Pancreas (tissue), 10 donors: ENCODE measurements at regions not wholly inside any gene's neighbourhood (a gene's known extent, or its start where the extent isn't known, plus 50 kb on each side); places are given as distances from the start of the nearest gene placed in this dataset.

ENCODE experiments used
- ATAC-seq, 4 donors: fragments of 200-7000 bp; cut with Tn5 transposase; one replicate each; pipeline versions ENCODE4 v1.8.0 to v1.9.1; 2020; ENCODE audit warnings: mild to moderate bottlenecking in 4 of 4, moderate library complexity in 4 of 4
- DNase-seq, 6 donors: peaks; one replicate each; pipeline ENCODE4 v3.0.0-alpha.2; 2020
- FAIRE-seq: peaks from 2 replicates; lab custom pipeline; 2012; peaks lifted over from hg19 to GRCh38; lab: Jason Lieb, UNC
- H3K27ac ChIP-seq, 4 donors: fragments of 200-600 bp; sonication (generic); 1 replicate in 3 of 4; 2 replicates in 1 of 4; pipeline versions ENCODE4 v1.5.0 to v1.8.0; 2020
- H3K27me3 ChIP-seq, 4 donors: fragments of 200-600 bp; one replicate each; pipeline ENCODE4 v1.8.0; 2021
- H3K36me3 ChIP-seq, 3 donors: fragments of 200-600 bp; sonication (generic) in 1 of 3; one replicate each; pipeline versions ENCODE4 v1.5.0 to v1.8.0; 2020 to 2021
- H3K4me1 ChIP-seq, 3 donors: fragments of 200-600 bp; one replicate each; pipeline ENCODE4 v1.8.0; 2021
- H3K4me3 ChIP-seq, 4 donors: fragments of 200-600 bp; sonication (generic) in 2 of 4; one replicate each; pipeline versions ENCODE4 v1.5.0 to v1.8.0; 2020 to 2021
- H3K9me3 ChIP-seq, 4 donors: fragments of 200-600 bp; one replicate each; pipeline ENCODE4 v1.8.0; 2021
- WGBS, 2 donors: extraction: QIAGEN DNeasy Blood & Tissue Kit; methylation state at CpG; one replicate each; pipeline ENCODE4 v1.1.7; 2013; 5-methylcytosine and 5-hydroxymethylcytosine counted together
- intact Hi-C, 3 donors: fragments of 100-400 bp; cut with DNase I; formaldehyde crosslinking; loops; one replicate each; pipeline versions ENCODE4 v1.11.1 to v1.14.2; 2022
- TF ChIP-seq, protein P1 (sequence below), 4 donors: fragments of 200-600 bp; sonication (generic) in 3 of 4; IDR thresholded peaks; one replicate each; pipeline versions ENCODE4 v1.5.0 to v1.8.0; 2021; ENCODE audit warnings: antibody characterized with exemption in 4 of 4
- donor health status: healthy with polysubstance abuse.
- donor health status: DM: no; HTN: no; CAD: no; lungs with moderate emphysema.
- donor health status: DM: no; HTN: no; CAD: no.
- donor health status: control.
- donor health status: control.
- donor health status: Bipolar disorder and iron deficiency.
- donor health status: DM: yes; HTN: yes; CAD: no.
- donor health status: DM: no; HTN: no; CAD: no.
- donor health status: DM: no; HTN: no; CAD: no.
- donor health status: DM: yes; HTN: yes; CAD: no.

DNA sequence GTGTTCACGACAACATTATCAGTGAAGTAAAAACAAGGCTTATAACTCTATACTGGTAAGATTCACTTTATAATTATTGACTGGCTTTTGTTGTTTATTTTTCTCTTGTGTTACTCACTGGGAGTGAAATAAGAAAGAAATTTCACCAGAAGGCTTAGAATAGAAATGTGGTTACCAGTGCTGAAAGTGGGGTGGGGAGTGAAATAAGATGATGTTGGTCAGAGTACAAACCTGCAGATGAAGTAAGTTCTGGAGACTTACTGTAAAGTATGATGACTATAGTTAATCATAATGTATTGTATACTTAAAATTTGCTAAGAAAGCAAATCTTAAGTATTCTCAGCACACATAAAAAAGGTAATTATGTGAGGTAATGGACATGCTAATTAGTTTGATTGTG is 198.4 kb downstream of the KLHL28 start:
- 75 to 81% methylated on average over 1 of the region's 1 CpG for WGBS, 2 donors
- no peak overlapping the region for H3K27ac ChIP-seq
- ATAC-seq (no peak), DNase-seq (no peak), FAIRE-seq (no peak)
- intact Hi-C loops, result no loop called here
- no peaks in the 10 kb centered on the region for H3K27me3 ChIP-seq
- H3K4me1 ChIP-seq, result no peaks in the 10 kb centered on the region
- TF ChIP-seq, protein P1, sequence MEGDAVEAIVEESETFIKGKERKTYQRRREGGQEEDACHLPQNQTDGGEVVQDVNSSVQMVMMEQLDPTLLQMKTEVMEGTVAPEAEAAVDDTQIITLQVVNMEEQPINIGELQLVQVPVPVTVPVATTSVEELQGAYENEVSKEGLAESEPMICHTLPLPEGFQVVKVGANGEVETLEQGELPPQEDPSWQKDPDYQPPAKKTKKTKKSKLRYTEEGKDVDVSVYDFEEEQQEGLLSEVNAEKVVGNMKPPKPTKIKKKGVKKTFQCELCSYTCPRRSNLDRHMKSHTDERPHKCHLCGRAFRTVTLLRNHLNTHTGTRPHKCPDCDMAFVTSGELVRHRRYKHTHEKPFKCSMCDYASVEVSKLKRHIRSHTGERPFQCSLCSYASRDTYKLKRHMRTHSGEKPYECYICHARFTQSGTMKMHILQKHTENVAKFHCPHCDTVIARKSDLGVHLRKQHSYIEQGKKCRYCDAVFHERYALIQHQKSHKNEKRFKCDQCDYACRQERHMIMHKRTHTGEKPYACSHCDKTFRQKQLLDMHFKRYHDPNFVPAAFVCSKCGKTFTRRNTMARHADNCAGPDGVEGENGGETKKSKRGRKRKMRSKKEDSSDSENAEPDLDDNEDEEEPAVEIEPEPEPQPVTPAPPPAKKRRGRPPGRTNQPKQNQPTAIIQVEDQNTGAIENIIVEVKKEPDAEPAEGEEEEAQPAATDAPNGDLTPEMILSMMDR (IDR thresholded peaks at IDR 0.05), result no peak
- no peaks in the 10 kb centered on the region for H3K36me3 ChIP-seq
- no peak overlapping the region for H3K4me3 ChIP-seq
- H3K9me3 ChIP-seq, result no peaks in the 10 kb centered on the region

DNA sequence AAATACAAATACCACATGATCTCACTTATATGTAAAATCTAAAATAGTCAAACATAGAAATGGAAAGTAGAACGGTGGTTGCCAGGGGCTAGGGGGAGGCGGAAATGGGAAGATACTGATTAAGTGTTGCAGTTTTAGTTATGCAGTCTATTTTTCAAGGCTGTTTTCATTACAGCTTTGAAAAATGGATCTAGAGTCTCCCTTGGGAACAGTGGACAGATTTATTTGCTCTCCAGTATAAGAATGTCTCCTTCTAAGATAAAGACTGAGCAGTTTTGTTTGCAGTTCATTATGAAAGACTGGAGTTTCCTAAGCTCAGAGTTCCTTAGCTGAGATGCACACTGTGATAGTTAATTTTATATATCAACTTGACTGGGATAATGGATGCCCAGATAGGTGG is 202.5 kb downstream of the KLHL28 start:
- FAIRE-seq, result no peak
- no peak overlapping the region for H3K27ac ChIP-seq

DNA sequence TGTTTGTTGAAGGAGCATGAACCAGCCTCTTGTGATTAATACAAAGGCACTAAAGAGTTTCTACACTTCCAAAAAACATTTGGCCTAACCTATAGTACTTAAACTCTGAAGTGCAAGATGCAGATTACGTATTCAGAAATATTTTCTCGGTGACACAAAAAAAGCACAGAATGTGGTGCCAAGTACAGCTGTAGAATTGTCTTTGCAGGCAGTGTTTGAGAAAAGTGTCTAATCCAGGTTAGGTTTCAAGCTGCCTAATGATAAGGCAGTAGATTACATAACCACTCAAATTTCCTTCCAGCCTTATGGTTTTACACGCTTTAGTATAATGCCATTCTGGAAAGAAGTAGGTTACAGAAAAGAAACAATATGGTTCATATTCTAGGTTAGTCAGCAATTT is 205.2 kb downstream of the KLHL28 start:
- 41 to 42% methylated on average over 3 of the region's 3 CpGs for WGBS, 2 donors

More for the DNA sequence above, 202.5 kb downstream of the KLHL28 start:
- DNase-seq, result no peak
- Histone ChIP-seq H3K36me3 (no peaks in the 10 kb centered on the region), H3K4me1 (no peaks in the 10 kb centered on the region), H3K27me3 (no peaks in the 10 kb centered on the region), H3K4me3 (no peak overlapping the region), H3K9me3 (no peaks in the 10 kb centered on the region)
- intact Hi-C loops, result no loop called here
- no peak for ATAC-seq
- 44 to 68% methylated on average over 2 of the region's 2 CpGs for WGBS, 2 donors
- TF ChIP-seq, protein P1 (IDR thresholded peaks at IDR 0.05), result no peak

DNA sequence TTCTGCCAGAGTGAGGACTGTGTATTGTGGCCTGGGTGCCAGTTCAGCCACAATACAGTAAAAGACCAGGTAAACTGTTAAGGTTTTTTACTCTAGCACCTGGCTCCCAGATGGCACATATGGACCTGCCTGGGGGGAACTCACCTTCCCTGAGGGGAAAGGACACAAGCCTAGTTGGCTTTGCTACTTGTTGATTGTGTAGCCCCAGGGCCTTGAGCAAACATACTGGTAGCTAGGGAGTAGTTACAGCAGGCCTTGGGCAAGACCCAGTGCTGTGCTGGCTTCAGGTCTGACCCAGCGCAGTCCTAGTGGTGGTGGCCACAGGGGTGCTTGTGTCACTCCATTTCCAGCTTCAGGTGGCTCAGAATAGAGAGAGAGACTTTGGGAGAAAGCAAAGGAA is 216.4 kb downstream of the KLHL28 start:
- WGBS, 2 donors, result 91 to 94% methylated on average over 1 of the region's 1 CpG
- no peak overlapping the region for H3K4me3 ChIP-seq
- H3K27ac ChIP-seq, result no peak overlapping the region
- no peaks in the 10 kb centered on the region for H3K4me1 ChIP-seq
- no peaks in the 10 kb centered on the region for H3K36me3 ChIP-seq
- H3K9me3 ChIP-seq, result no peaks in the 10 kb centered on the region
- intact Hi-C loops, result no loop called here
- FAIRE-seq (no peak), DNase-seq (no peak), ATAC-seq (no peak)
- H3K27me3 ChIP-seq, result no peaks in the 10 kb centered on the region
- TF ChIP-seq, protein P1 (IDR thresholded peaks at IDR 0.05), result no peak

More for the DNA sequence above, 205.2 kb downstream of the KLHL28 start:
- ATAC-seq, result peak in 2 of 4 donors; percentile 51
- H3K27ac ChIP-seq, result no peak overlapping the region
- no peaks in the 10 kb centered on the region for H3K4me1 ChIP-seq
- no peak for FAIRE-seq
- no peaks in the 10 kb centered on the region for H3K27me3 ChIP-seq
- no peak for DNase-seq
- TF ChIP-seq, protein P1 (IDR thresholded peaks at IDR 0.05), result no peak
- H3K36me3 ChIP-seq, result no peaks in the 10 kb centered on the region
- H3K4me3 ChIP-seq, result no peak overlapping the region
- intact Hi-C loops, result no loop called here
- no peaks in the 10 kb centered on the region for H3K9me3 ChIP-seq

DNA sequence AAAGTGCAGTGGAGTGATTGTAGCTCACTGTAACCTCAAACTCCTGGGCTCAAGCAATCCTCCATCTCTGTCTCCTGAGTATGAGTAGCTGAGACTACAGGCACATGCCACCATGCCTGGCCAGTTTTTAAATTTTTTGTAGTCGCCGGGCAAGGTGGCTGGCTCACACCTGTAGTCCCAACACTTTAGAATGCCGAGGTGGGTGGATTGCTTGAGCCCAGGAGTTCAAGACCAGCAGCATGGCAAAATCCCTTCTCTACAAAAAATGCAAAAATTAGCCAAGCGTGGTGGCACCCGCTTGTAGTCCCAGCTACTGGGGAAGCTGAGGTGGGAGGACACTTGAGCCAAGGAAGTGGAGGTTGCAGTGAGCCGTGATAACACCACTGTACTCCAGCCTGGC is 219.5 kb downstream of the KLHL28 start:
- no peaks in the 10 kb centered on the region for H3K36me3 ChIP-seq
- no peak overlapping the region for H3K27ac ChIP-seq
- no peaks in the 10 kb centered on the region for H3K27me3 ChIP-seq
- H3K9me3 ChIP-seq, result no peaks in the 10 kb centered on the region
- H3K4me3 ChIP-seq, result no peak overlapping the region
- ATAC-seq (no peak), FAIRE-seq (no peak), DNase-seq (no peak)
- TF ChIP-seq, protein P1 (IDR thresholded peaks at IDR 0.05), result no peak
- intact Hi-C loops, result no loop called here
- 81 to 85% methylated on average over 6 of the region's 6 CpGs for WGBS, 2 donors
- no peaks in the 10 kb centered on the region for H3K4me1 ChIP-seq
